Retinal pigment epithelial cell (primary cell): ENCODE measurements at regions not wholly inside any gene's neighbourhood (a gene's known extent, or its start where the extent isn't known, plus 50 kb on each side); places are given as distances from the start of the nearest gene placed in this dataset.

Experiments
- DNase-seq: peaks from one replicate; pipeline ENCODE4 v3.0.0-alpha.2; 2010; ENCODE audit warnings: low read depth
- H3K4me3 ChIP-seq: 2 replicates; pipeline ENCODE4 v1.5.1; 2011; ENCODE audit warnings: mild to moderate bottlenecking, low read length, control low read depth, moderate library complexity
- TF ChIP-seq, protein P1 (sequence below): conservative IDR thresholded peaks from 2 replicates; pipeline ENCODE4 v1.5.1; 2011; ENCODE audit warnings: low read depth, low read length, control low read depth, inconsistent platforms

DNA sequence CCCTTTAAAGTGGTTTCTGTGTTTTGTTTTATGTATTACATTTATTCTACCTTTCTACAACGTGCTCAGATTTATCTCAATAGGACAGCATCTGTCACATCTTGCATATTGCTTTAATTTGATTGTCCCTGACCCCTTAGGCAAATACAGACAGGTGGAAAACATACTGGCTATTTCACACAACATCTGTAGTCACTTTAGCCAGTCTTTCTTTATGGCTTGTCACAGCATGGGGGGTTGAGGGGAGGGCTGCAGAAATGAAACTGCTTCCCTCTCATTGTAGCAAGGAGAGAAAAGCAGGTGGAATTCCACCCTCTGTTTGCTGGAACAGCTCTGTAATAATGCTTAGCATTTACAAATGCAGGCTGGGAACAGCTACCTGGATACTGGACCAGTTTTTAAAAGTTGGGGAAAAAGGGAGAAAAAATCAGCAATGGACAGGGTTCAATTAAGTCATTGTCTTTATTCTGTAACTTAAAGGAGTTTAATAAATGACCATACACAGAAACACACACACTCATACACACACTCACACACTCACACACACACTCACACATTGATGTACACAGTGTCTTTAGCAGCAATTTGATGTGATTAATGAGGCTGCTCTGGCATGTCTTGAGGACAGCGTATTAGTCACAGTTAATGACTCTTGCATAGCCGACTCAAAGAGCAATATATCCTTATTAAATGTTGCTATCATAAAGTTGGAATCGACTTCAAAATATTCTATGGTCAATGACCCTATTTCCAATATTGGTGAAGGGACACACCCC lies 283.7 kb upstream of the GBE1 start:
- DNase-seq: no peak
- no peak overlapping the region for H3K4me3 ChIP-seq
- TF ChIP-seq, protein P1, sequence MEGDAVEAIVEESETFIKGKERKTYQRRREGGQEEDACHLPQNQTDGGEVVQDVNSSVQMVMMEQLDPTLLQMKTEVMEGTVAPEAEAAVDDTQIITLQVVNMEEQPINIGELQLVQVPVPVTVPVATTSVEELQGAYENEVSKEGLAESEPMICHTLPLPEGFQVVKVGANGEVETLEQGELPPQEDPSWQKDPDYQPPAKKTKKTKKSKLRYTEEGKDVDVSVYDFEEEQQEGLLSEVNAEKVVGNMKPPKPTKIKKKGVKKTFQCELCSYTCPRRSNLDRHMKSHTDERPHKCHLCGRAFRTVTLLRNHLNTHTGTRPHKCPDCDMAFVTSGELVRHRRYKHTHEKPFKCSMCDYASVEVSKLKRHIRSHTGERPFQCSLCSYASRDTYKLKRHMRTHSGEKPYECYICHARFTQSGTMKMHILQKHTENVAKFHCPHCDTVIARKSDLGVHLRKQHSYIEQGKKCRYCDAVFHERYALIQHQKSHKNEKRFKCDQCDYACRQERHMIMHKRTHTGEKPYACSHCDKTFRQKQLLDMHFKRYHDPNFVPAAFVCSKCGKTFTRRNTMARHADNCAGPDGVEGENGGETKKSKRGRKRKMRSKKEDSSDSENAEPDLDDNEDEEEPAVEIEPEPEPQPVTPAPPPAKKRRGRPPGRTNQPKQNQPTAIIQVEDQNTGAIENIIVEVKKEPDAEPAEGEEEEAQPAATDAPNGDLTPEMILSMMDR: no peak

DNA sequence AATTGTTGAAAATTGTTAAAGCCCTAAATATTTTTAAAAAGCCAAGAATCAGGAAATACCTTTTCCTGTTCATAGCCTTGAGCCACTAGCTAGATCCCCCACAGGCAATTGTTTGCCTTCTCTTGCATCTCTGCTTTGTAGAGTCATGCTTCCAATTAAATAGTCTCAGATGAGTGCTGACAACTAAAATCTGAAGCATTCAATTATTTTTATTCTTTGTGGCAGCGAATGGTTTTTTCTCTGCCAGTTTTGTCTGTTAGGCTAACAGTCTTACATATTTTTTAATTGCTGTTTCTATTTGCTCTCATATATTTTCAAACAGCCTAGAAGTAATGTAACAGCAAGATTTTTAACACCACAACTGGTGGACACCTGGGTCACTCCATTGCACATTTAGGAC lies 277.1 kb upstream of the GBE1 start:
- DNase-seq: no peak
- TF ChIP-seq, protein P1: no peak
- no peak overlapping the region for H3K4me3 ChIP-seq

DNA sequence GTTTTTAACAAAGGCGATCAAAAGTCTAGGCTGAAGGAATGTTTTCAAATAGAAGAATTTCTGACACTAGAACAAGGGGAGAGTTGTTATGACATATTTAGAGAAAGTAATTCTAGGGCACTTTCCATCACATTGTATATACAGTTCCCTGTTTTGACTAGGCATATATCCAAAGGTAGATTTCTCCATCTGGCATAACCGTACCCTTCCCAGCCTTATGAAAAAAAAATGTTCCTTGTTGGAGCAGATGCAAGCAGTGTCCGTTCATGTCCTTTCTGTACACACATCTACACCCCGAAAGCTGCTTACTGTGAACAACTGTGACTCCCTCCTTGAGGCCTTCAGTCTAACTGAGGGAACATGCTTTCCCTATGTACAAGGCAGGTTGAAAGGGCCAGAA lies 271.7 kb upstream of the GBE1 start:
- no peak for DNase-seq
- TF ChIP-seq, protein P1: no peak
- H3K4me3 ChIP-seq: no peak overlapping the region

DNA sequence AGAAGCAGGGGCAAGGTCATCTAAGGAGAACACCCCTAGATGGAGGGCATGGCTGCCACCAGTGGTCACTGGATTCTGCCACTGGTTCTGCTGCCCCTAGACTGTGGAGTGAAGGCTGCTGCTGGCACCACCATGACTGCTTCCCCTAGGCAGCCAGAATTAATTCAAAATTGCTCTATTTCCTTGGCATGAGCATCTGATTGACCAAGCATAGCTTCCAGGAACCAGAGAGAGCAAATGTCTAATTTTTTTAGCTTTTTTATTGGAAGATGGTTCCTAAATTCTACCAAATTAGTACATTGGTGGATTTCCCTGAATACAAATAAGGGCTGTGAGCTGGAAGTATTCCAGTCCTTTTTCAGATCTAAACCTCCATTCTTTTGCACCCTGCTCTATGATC lies 270.2 kb upstream of the GBE1 start:
- H3K4me3 ChIP-seq: no peak overlapping the region
- no peak for DNase-seq
- TF ChIP-seq, protein P1: no peak

DNA sequence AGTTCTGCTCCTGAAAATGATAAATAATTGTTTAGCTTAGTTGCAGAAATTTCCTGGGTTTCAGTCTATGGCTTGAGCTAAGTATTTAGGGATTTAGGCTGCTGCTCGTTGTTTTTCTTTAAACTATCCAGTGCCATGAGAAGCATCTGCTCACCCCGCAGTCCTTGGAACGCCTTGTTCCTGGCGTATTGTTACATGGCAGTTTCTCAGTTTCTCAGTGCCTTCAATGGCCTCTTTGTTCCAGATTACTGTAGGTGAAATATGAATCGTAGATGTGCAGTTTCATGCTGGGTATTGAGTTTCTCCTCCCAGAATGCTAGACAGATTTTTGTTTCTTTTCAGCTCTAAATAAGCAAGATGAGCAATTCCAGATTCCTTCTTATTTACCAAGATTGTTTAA lies 269.5 kb upstream of the GBE1 start:
- TF ChIP-seq, protein P1: no peak
- DNase-seq: no peak
- no peak overlapping the region for H3K4me3 ChIP-seq

DNA sequence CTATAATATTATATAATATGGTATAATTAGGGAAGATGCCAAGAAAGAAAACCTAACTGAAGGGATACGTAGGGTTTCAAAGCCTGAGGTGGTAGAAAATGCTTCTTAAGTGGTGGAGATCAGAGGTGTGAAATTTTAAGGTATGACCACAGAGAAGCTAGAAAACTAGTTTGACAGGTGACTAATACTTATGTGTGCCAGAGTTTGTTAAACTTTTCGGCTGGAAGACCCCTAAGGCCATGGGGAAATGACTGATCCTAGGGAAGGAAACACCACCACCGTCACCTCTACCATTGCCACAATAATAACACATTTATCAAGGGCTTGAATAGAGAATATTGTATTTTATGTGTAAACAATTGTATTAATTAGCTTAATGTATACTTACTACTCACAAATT lies 261.4 kb upstream of the GBE1 start:
- TF ChIP-seq, protein P1: no peak

DNA sequence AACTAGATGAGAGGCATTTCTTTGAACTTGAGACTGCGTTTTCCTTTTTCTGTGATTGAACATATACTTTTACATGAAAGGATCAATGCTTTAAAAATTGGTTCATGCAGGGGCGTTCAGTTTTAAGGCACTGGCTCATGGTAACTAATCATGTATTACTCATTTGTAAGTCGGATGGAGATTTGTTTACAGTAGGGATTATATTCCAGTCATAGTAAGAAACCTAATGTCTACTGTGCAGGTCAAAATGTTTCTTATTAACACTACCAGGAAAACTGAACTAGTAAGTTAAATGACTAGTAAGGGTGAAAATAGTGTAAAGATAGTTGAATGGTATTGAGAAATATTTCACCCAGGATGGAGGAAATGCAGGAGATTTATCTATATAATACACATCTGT lies 258.8 kb upstream of the GBE1 start:
- DNase-seq: no peak
- TF ChIP-seq, protein P1: no peak
- no peak overlapping the region for H3K4me3 ChIP-seq

More for the DNA sequence above, 261.4 kb upstream of the GBE1 start:
- H3K4me3 ChIP-seq: no peak overlapping the region
- DNase-seq: no peak
